HepG2 (cell line): ENCODE measurements at regions not wholly inside any gene's neighbourhood (a gene's known extent, or its start where the extent isn't known, plus 50 kb on each side); places are given as distances from the start of the nearest gene placed in this dataset.

Experiments used
- ATAC-seq: fragments of 200-7000 bp; cut with Tn5 transposase; 3 replicates; pipeline ENCODE4 v1.9.1; 2020; ENCODE audit warnings: mild to moderate bottlenecking, moderate library complexity
- BruUV-seq: library from RNA; stranded (reverse); fragments of 400-500 nt; replicated peaks from 2 replicates; lab custom pipeline; 2021; lab: Mats Ljungman, UMichigan
- CTCF ChIA-PET: fragments of 300-600 bp; formaldehyde crosslinking; extraction: SDS; loops from one replicate; lab custom pipeline; 2021; ENCODE audit warnings: low total read pairs, inconsistent platforms, low intra/inter-chr PET ratio; lab: Yijun Ruan, JAX
- POLR2A ChIA-PET: fragments of 350-600 bp; sonication (Branson Sonifier 250); formaldehyde crosslinking; loops from one replicate; lab custom pipeline; 2020; ENCODE audit warnings: antibody characterized with exemption, inconsistent platforms; lab: Yijun Ruan, JAX
- DNase-seq: peaks from one replicate; pipeline ENCODE4 v3.0.0-alpha.2; 2015; ENCODE audit warnings: low spot score
- FAIRE-seq: peaks from 3 replicates; lab custom pipeline; 2011; peaks lifted over from hg19 to GRCh38; lab: Jason Lieb, UNC
- H2AFZ ChIP-seq: one replicate; pipeline ENCODE4 v1.6.1; 2011; ENCODE audit warnings: low read length, inconsistent platforms
- H3K27ac ChIP-seq: fragments of 300-600 bp; 3 replicates; pipeline ENCODE4 v1.8.0; 2011; ENCODE audit warnings: mixed run types, mild to moderate bottlenecking, mixed read lengths, low read length, inconsistent platforms; ENCODE audit not compliant: insufficient read depth; ENCODE audit errors: extremely low read length
- H3K27me3 ChIP-seq, 2 experiments: fragments of 200-600 bp in 1 of 2; 2 replicates in 1 of 2; 3 replicates in 1 of 2; pipeline versions ENCODE4 v1.6.0 to v1.8.0; 2011; ENCODE audit warnings: low read length in 2 of 2, mild to moderate bottlenecking in 2 of 2, moderate library complexity in 2 of 2, inconsistent platforms in 1 of 2; ENCODE audit not compliant: insufficient read depth in 2 of 2, control insufficient read depth in 1 of 2
- H3K36me3 ChIP-seq, 2 experiments: fragments of 200-600 bp in 1 of 2; replicated peaks in 1 of 2; 2 replicates in 1 of 2; 3 replicates in 1 of 2; pipeline versions ENCODE4 v1.5.1 to v1.8.0; 2011; ENCODE audit warnings: low read length in 2 of 2, inconsistent platforms in 1 of 2; ENCODE audit not compliant: insufficient read depth in 2 of 2, control insufficient read depth in 1 of 2
- H3K4me1 ChIP-seq: 2 replicates; pipeline ENCODE4 v1.5.1; 2012; ENCODE audit warnings: low read length, inconsistent platforms; ENCODE audit not compliant: insufficient read depth
- H3K4me2 ChIP-seq: 2 replicates; pipeline ENCODE4 v1.6.0; 2011; ENCODE audit warnings: low read depth, low read length, inconsistent platforms
- H3K4me3 ChIP-seq, 3 experiments: fragments of 200-600 bp in 1 of 3; sonication (generic), shearing (Covaris generic) in 1 of 3; replicated peaks in 1 of 3; 2 replicates each; pipeline ENCODE4 v1.5.1; 2011 to 2016; ENCODE audit warnings: low read length in 3 of 3, inconsistent platforms in 2 of 3, low read depth in 2 of 3, mild to moderate bottlenecking in 2 of 3, control low read depth in 1 of 3, mixed read lengths in 1 of 3; ENCODE audit not compliant: insufficient read depth in 1 of 3
- H3K79me2 ChIP-seq: one replicate; pipeline ENCODE4 v1.6.1; 2011; ENCODE audit warnings: low read length, inconsistent platforms; ENCODE audit not compliant: insufficient read depth
- H3K9ac ChIP-seq: 2 replicates; pipeline ENCODE4 v1.6.0; 2011; ENCODE audit warnings: mild to moderate bottlenecking, low read depth, low read length, inconsistent platforms; ENCODE audit not compliant: insufficient read depth
- H3K9me3 ChIP-seq: 2 replicates; pipeline ENCODE4 v1.5.1; 2012; ENCODE audit warnings: mild to moderate bottlenecking, low read length
- H4K20me1 ChIP-seq: 2 replicates; pipeline ENCODE4 v1.6.0; 2011; ENCODE audit warnings: inconsistent platforms, mild to moderate bottlenecking, low read length, moderate library complexity; ENCODE audit not compliant: insufficient read depth
- CCDC6 ChIP-seq: sonication (generic); formaldehyde crosslinking; IDR thresholded peaks from 2 replicates; pipeline ENCODE4 v1.8.1; 2022; ENCODE audit warnings: mild to moderate bottlenecking, missing genetic modification reagents, moderate library complexity
- HNF4A ChIP-seq: sonication (generic); formaldehyde crosslinking; IDR thresholded peaks from 2 replicates; pipeline ENCODE4 v1.4.0; 2020; ENCODE audit warnings: missing genetic modification reagents
- KDM5B ChIP-seq: sonication (generic); formaldehyde crosslinking; IDR thresholded peaks from 2 replicates; pipeline ENCODE4 v1.4.0; 2020; ENCODE audit warnings: missing genetic modification reagents, mild to moderate bottlenecking, borderline replicate concordance
- ZFYVE20 ChIP-seq: sonication (generic); formaldehyde crosslinking; IDR thresholded peaks from 2 replicates; pipeline ENCODE4 v1.8.0; 2023; ENCODE audit warnings: low read depth, mild to moderate bottlenecking, moderate library complexity, missing genetic modification reagents, borderline replicate concordance
- ZNF33A ChIP-seq: sonication (generic); formaldehyde crosslinking; IDR thresholded peaks from 2 replicates; pipeline ENCODE4 v1.5.1; 2020; ENCODE audit warnings: missing genetic modification reagents, mild to moderate bottlenecking, moderate library complexity, borderline replicate concordance
- ZNF761 ChIP-seq: sonication (generic); formaldehyde crosslinking; conservative IDR thresholded peaks from 2 replicates; pipeline ENCODE4 v1.4.0; 2020; ENCODE audit warnings: mild to moderate bottlenecking, missing genetic modification reagents
- WGBS: methylation state at CpG from one replicate; pipeline ENCODE4 v1.1.6; 2017; ENCODE audit warnings: low lambda C conversion rate; 5-methylcytosine and 5-hydroxymethylcytosine counted together
- in situ Hi-C: cut with HindIII; loops from 2 replicates; pipeline ENCODE4 v1.10.0; 2017; ENCODE audit warnings: low pct_unique_long_range_greater_than_20kb; ENCODE audit not compliant: extremely low pct_ligation_motif_present
- intact Hi-C: fragments of 100-400 bp; cut with micrococcal nuclease; formaldehyde crosslinking; loops from one replicate; pipeline ENCODE4 v1.10.0; 2022; ENCODE audit not compliant: unreplicated experiment
- TF ChIP-seq, protein P1 (sequence below): sonication (generic); formaldehyde crosslinking; IDR thresholded peaks from 2 replicates; pipeline ENCODE4 v1.4.0; 2020; ENCODE audit warnings: missing genetic modification reagents
- TF ChIP-seq, protein P2 (sequence below), 2 experiments: sonication (generic) in 1 of 2; formaldehyde crosslinking in 1 of 2; IDR thresholded peaks; 2 replicates each; pipeline versions ENCODE4 v1.6.1 to v1.9.0; 2014 to 2022; ENCODE audit warnings: antibody characterized with exemption in 1 of 2, borderline replicate concordance in 1 of 2, inconsistent platforms in 1 of 2, low read depth in 1 of 2, missing genetic modification reagents in 1 of 2

DNA sequence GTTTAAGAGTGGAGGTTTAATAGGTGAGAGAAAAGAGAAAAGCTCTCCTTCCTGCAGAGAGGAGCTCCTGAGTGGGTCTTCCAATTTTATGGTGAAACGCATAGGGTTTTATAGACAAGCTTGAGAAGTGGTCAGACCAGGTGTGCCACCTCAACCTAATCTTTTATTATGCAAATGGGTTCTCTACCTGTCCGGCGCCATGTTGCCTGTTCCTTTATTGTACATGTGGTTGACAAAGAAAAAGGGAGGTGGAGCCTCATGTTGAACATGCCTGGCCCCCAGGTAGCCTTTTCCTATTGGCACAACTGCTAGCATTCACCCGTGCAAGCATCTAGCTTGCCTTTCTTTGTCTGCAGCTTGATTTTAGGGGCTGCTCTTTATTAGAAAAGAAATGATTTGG lies 115.9 kb upstream of the F13A1 start:
- no peaks in the 10 kb centered on the region for H3K4me1 ChIP-seq
- no peak for ATAC-seq
- 23% methylated on average over 4 of the region's 4 CpGs for WGBS

More for the DNA sequence above, 115.9 kb upstream of the F13A1 start:
- no peak for DNase-seq
- BruUV-seq: no TSS peak
- Histone ChIP-seq H3K36me3 (no peaks in the 10 kb centered on the region), H3K9ac (no peak overlapping the region), H3K4me3 (no peak overlapping the region), H4K20me1 (no peaks in the 10 kb centered on the region), H2AFZ (no peak overlapping the region), H3K27me3 (no peaks in the 10 kb centered on the region), H3K9me3 (no peaks in the 10 kb centered on the region), H3K79me2 (no peaks in the 10 kb centered on the region), H3K27ac (no peak overlapping the region), H3K4me2 (no peak overlapping the region)
- FAIRE-seq: no peak
- TF ChIP-seq HNF4A (CRISPR knock-in tag): no peak
- no peak for TF ChIP-seq ZNF33A
- TF ChIP-seq CCDC6 (CRISPR knock-in tag): no peak
- TF ChIP-seq, protein P1, sequence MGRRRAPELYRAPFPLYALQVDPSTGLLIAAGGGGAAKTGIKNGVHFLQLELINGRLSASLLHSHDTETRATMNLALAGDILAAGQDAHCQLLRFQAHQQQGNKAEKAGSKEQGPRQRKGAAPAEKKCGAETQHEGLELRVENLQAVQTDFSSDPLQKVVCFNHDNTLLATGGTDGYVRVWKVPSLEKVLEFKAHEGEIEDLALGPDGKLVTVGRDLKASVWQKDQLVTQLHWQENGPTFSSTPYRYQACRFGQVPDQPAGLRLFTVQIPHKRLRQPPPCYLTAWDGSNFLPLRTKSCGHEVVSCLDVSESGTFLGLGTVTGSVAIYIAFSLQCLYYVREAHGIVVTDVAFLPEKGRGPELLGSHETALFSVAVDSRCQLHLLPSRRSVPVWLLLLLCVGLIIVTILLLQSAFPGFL (CRISPR knock-in tag): no peak
- TF ChIP-seq KDM5B (CRISPR knock-in tag): no peak
- no peak for TF ChIP-seq ZFYVE20 (CRISPR knock-in tag)
- TF ChIP-seq, protein P2, sequence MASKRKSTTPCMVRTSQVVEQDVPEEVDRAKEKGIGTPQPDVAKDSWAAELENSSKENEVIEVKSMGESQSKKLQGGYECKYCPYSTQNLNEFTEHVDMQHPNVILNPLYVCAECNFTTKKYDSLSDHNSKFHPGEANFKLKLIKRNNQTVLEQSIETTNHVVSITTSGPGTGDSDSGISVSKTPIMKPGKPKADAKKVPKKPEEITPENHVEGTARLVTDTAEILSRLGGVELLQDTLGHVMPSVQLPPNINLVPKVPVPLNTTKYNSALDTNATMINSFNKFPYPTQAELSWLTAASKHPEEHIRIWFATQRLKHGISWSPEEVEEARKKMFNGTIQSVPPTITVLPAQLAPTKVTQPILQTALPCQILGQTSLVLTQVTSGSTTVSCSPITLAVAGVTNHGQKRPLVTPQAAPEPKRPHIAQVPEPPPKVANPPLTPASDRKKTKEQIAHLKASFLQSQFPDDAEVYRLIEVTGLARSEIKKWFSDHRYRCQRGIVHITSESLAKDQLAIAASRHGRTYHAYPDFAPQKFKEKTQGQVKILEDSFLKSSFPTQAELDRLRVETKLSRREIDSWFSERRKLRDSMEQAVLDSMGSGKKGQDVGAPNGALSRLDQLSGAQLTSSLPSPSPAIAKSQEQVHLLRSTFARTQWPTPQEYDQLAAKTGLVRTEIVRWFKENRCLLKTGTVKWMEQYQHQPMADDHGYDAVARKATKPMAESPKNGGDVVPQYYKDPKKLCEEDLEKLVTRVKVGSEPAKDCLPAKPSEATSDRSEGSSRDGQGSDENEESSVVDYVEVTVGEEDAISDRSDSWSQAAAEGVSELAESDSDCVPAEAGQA (IDR thresholded peaks at IDR 0.05; ENCODE audit: low read depth): no peak
- TF ChIP-seq, protein P2 (CRISPR knock-in tag; IDR thresholded peaks at IDR 0.05; ENCODE audit: borderline replicate concordance): no peak
- no peak for TF ChIP-seq ZNF761
- CTCF ChIA-PET: no interaction called here
- in situ Hi-C loops (no loop called here), intact Hi-C loops (no loop called here)
- POLR2A ChIA-PET: no interaction called here
